ENCODE measurements at regions not wholly inside any gene's neighbourhood (a gene's known extent, or its start where the extent isn't known, plus 50 kb on each side); places are given as distances from the start of the nearest gene placed in this dataset.

GRCh38 chr6:93684339-93684738 lies 265.0 kb upstream of the EPHA7 start:
- TF ChIP-seq RAD21 (conservative IDR thresholded peaks at IDR 0.05) (no peak), TAF1 (IDR thresholded peaks at IDR 0.05; ENCODE audit: low read depth) (no peak), MXI1 (conservative IDR thresholded peaks at IDR 0.05; ENCODE audit: poor library complexity, severe bottlenecking) (no peak), SMC3 (conservative IDR thresholded peaks at IDR 0.05; ENCODE audit: poor library complexity) (no peak), EZH2 (IDR thresholded peaks at IDR 0.05; ENCODE audit: borderline replicate concordance, insufficient read depth, low read length, poor library complexity, severe bottlenecking) (no peak), POLR2AphosphoS5 (IDR thresholded peaks at IDR 0.05) (no peak), EP300 (conservative IDR thresholded peaks at IDR 0.05; ENCODE audit: poor library complexity, severe bottlenecking) (no peak)
- TF ChIP-seq, protein P1, sequence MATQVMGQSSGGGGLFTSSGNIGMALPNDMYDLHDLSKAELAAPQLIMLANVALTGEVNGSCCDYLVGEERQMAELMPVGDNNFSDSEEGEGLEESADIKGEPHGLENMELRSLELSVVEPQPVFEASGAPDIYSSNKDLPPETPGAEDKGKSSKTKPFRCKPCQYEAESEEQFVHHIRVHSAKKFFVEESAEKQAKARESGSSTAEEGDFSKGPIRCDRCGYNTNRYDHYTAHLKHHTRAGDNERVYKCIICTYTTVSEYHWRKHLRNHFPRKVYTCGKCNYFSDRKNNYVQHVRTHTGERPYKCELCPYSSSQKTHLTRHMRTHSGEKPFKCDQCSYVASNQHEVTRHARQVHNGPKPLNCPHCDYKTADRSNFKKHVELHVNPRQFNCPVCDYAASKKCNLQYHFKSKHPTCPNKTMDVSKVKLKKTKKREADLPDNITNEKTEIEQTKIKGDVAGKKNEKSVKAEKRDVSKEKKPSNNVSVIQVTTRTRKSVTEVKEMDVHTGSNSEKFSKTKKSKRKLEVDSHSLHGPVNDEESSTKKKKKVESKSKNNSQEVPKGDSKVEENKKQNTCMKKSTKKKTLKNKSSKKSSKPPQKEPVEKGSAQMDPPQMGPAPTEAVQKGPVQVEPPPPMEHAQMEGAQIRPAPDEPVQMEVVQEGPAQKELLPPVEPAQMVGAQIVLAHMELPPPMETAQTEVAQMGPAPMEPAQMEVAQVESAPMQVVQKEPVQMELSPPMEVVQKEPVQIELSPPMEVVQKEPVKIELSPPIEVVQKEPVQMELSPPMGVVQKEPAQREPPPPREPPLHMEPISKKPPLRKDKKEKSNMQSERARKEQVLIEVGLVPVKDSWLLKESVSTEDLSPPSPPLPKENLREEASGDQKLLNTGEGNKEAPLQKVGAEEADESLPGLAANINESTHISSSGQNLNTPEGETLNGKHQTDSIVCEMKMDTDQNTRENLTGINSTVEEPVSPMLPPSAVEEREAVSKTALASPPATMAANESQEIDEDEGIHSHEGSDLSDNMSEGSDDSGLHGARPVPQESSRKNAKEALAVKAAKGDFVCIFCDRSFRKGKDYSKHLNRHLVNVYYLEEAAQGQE (IDR thresholded peaks at IDR 0.05; ENCODE audit: borderline replicate concordance) = no peak
- TF ChIP-seq, protein P2, sequence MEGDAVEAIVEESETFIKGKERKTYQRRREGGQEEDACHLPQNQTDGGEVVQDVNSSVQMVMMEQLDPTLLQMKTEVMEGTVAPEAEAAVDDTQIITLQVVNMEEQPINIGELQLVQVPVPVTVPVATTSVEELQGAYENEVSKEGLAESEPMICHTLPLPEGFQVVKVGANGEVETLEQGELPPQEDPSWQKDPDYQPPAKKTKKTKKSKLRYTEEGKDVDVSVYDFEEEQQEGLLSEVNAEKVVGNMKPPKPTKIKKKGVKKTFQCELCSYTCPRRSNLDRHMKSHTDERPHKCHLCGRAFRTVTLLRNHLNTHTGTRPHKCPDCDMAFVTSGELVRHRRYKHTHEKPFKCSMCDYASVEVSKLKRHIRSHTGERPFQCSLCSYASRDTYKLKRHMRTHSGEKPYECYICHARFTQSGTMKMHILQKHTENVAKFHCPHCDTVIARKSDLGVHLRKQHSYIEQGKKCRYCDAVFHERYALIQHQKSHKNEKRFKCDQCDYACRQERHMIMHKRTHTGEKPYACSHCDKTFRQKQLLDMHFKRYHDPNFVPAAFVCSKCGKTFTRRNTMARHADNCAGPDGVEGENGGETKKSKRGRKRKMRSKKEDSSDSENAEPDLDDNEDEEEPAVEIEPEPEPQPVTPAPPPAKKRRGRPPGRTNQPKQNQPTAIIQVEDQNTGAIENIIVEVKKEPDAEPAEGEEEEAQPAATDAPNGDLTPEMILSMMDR (IDR thresholded peaks at IDR 0.05; ENCODE audit: poor library complexity, severe bottlenecking) = no peak
- no peaks in the 10 kb centered on the region for H3K79me2 ChIP-seq (replicated peaks; ENCODE audit: insufficient read depth, low read length)
- no peaks in the 10 kb centered on the region for H3K9me3 ChIP-seq (ENCODE audit: low read length)
- H3K27me3 ChIP-seq (ENCODE audit: insufficient read depth, low read depth, low read length) = no peaks in the 10 kb centered on the region
- no peak overlapping the region for H3K4me3 ChIP-seq (ENCODE audit: low read length)
- no peak overlapping the region for H2AFZ ChIP-seq (ENCODE audit: low read depth, low read length)
- no peak overlapping the region for H3K9ac ChIP-seq (ENCODE audit: low read length)
- H3K27ac ChIP-seq (ENCODE audit: low read length) = no peak overlapping the region
- no peaks in the 10 kb centered on the region for H3F3A ChIP-seq (ENCODE audit: insufficient read depth, low read length, poor library complexity, severe bottlenecking)
- no peaks in the 10 kb centered on the region for H3K36me3 ChIP-seq (ENCODE audit: insufficient read depth, low read length)
- H3K4me2 ChIP-seq (ENCODE audit: low read length) = no peak overlapping the region
- H3K9me2 ChIP-seq (ENCODE audit: insufficient read depth, low read length) = no peaks in the 10 kb centered on the region
- no peaks in the 10 kb centered on the region for H4K20me1 ChIP-seq (ENCODE audit: insufficient read depth)

DNA sequence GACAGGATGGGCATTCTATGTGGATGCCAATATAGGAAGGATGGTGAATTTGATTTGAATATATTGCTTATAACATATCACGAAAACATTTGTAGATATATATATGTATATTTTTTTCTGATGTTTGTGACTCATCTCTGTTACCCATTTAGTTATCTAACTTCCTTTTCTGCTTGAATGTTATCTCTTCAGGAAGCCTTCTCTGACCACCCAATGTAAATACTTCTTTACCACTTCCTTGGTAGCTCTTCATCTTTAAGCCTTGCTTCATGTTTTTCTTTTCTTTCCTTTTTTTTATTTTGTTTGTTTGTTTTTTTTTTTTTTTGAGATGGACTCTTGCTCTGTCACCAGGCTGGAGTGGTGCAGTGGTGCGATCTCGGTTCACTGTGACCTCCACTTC lies 260.5 kb upstream of the EPHA7 start:
- no peak overlapping the region for H3K4me3 ChIP-seq (ENCODE audit: low read length)
- TF ChIP-seq RAD21 (conservative IDR thresholded peaks at IDR 0.05) (no peak), EP300 (conservative IDR thresholded peaks at IDR 0.05; ENCODE audit: poor library complexity, severe bottlenecking) (no peak), EZH2 (IDR thresholded peaks at IDR 0.05; ENCODE audit: borderline replicate concordance, insufficient read depth, low read length, poor library complexity, severe bottlenecking) (no peak), SMC3 (conservative IDR thresholded peaks at IDR 0.05; ENCODE audit: poor library complexity) (no peak), POLR2AphosphoS5 (IDR thresholded peaks at IDR 0.05) (no peak), MXI1 (conservative IDR thresholded peaks at IDR 0.05; ENCODE audit: poor library complexity, severe bottlenecking) (no peak), TAF1 (IDR thresholded peaks at IDR 0.05; ENCODE audit: low read depth) (no peak)
- TF ChIP-seq, protein P1 (IDR thresholded peaks at IDR 0.05; ENCODE audit: borderline replicate concordance) = no peak
- TF ChIP-seq, protein P2 (IDR thresholded peaks at IDR 0.05; ENCODE audit: poor library complexity, severe bottlenecking) = no peak
- peak overlapping the region; percentile 27 for H3K27ac ChIP-seq (ENCODE audit: low read length)
- no peaks in the 10 kb centered on the region for H4K20me1 ChIP-seq (ENCODE audit: insufficient read depth)
- no peak overlapping the region for H3K4me2 ChIP-seq (ENCODE audit: low read length)
- no peaks in the 10 kb centered on the region for H3K36me3 ChIP-seq (ENCODE audit: insufficient read depth, low read length)
- H3F3A ChIP-seq (ENCODE audit: insufficient read depth, low read length, poor library complexity, severe bottlenecking) = no peaks in the 10 kb centered on the region
- H3K79me2 ChIP-seq (replicated peaks; ENCODE audit: insufficient read depth, low read length) = no peaks in the 10 kb centered on the region
- no peak overlapping the region for H3K9ac ChIP-seq (ENCODE audit: low read length)
- no peak overlapping the region for H2AFZ ChIP-seq (ENCODE audit: low read depth, low read length)
- H3K27me3 ChIP-seq (ENCODE audit: insufficient read depth, low read depth, low read length) = no peaks in the 10 kb centered on the region
- H3K9me2 ChIP-seq (ENCODE audit: insufficient read depth, low read length) = no peaks in the 10 kb centered on the region
- H3K9me3 ChIP-seq (ENCODE audit: low read length) = no peaks in the 10 kb centered on the region

All from neural cell (in vitro differentiated cells).